Astrocyte of the spinal cord (primary cell): ENCODE measurements at regions not wholly inside any gene's neighbourhood (a gene's known extent, or its start where the extent isn't known, plus 50 kb on each side); places are given as distances from the start of the nearest gene placed in this dataset.

ENCODE experiments used
- DNase-seq: peaks from one replicate; pipeline ENCODE4 v3.0.0; 2011; ENCODE audit warnings: low read depth, low spot score
- H3K4me3 ChIP-seq: 2 replicates; pipeline ENCODE4 v1.5.1; 2011; ENCODE audit warnings: low read depth, mild to moderate bottlenecking, low read length, moderate library complexity
- in situ Hi-C: cut with HindIII; loops from 2 replicates; pipeline ENCODE4 v1.10.0; 2017; ENCODE audit warnings: low sequenced_read_pairs
- TF ChIP-seq, protein P1 (sequence below): IDR thresholded peaks from 2 replicates; pipeline ENCODE4 v1.5.1; 2012; ENCODE audit warnings: low read depth, mild to moderate bottlenecking, low read length, inconsistent platforms

- in situ Hi-C loops: no loop called here
- no peak for DNase-seq
- TF ChIP-seq, protein P1, sequence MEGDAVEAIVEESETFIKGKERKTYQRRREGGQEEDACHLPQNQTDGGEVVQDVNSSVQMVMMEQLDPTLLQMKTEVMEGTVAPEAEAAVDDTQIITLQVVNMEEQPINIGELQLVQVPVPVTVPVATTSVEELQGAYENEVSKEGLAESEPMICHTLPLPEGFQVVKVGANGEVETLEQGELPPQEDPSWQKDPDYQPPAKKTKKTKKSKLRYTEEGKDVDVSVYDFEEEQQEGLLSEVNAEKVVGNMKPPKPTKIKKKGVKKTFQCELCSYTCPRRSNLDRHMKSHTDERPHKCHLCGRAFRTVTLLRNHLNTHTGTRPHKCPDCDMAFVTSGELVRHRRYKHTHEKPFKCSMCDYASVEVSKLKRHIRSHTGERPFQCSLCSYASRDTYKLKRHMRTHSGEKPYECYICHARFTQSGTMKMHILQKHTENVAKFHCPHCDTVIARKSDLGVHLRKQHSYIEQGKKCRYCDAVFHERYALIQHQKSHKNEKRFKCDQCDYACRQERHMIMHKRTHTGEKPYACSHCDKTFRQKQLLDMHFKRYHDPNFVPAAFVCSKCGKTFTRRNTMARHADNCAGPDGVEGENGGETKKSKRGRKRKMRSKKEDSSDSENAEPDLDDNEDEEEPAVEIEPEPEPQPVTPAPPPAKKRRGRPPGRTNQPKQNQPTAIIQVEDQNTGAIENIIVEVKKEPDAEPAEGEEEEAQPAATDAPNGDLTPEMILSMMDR: no peak
- H3K4me3 ChIP-seq: no peak overlapping the region
Observed at GRCh38 chr14:99057576-99058083, 214.4 kb downstream of the BCL11B start.

- DNase-seq: no peak
- TF ChIP-seq, protein P1: no peak
- in situ Hi-C loops: no loop called here
- no peak overlapping the region for H3K4me3 ChIP-seq
Observed at GRCh38 chr14:99058542-99058941, 213.5 kb downstream of the BCL11B start.

DNA sequence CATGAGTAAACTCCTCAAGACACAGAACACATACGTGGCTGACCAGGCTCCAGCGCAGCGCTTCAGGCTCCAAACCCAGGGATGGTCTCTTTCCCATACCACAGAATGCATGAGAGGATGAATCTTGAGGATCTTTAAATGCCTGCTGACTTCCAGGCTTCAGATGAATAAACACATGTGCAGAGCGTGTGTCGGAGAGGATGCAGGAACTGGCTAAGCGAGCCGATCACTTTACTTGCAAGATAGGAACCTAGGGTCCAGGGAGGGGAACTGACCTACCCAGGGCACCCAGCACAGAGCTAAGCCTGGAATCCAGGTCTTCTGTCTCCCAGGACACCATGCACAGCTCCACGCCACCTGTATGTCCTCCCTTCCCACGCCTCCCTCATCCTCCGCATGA lies 209.8 kb downstream of the BCL11B start:
- DNase-seq: no peak
- TF ChIP-seq, protein P1: no peak
- no peak overlapping the region for H3K4me3 ChIP-seq
- in situ Hi-C loops: no loop called here

DNA sequence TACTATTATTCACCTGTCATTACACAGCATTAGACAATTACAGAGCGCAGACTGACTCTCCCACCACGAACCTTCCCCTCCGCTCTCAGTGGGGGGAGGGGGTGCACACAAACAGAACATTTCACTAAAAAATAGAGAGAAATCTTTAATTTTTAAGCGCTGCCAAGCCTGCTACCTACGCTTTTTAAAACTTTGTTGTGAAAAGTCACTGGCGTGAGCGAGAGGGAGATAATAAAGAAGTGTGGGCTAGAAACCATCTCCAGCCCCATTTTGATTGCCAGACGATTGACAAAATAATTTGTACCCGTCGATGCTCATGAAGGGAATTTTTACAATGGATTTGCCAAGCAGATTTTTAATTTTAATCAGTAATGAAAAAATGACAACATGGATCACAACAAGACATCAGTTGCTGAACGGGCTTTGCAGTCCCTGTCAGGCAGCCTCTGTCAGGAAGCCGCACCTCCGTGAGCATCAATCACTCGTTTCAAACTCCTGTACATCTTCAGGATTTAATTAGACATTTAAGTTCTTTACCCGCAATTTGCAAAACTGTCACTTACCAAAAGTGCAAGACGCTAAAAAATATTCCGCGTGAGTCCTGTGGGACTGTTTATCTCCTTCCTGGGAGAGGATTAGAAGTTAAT lies 209.1 kb downstream of the BCL11B start:
- H3K4me3 ChIP-seq: no peak overlapping the region
- in situ Hi-C loops: no loop called here
- TF ChIP-seq, protein P1: no peak
- no peak for DNase-seq

DNA sequence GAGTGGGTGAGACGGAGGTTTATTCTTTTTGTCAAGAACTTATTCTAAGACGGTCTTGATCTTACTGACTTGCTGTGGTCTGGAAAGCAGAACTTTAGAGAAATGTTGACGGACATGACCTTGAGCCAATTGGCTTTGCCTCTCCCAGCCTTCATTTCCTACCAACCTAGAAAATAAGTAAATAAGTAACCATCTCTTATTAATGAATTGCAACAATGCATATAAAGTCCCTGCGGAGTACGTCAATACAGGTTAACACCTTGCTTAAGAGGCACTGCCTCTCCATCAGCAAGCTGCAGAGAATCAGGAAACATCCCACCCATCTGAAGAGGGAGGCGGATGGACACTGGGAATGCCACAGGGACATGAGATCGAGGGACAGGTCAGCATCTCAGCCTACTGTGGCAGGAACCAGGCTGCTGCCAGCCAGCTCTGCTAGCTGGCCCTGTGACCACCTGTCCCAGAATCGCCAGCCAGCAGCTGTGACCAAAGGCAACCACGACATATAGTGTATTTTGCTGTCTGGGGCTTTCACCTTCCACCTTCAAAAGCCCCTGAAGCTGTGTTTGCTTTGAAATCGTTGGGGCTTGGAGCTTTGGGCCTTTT lies 208.3 kb downstream of the BCL11B start:
- no peak for DNase-seq
- TF ChIP-seq, protein P1: no peak
- in situ Hi-C loops: no loop called here
- H3K4me3 ChIP-seq: no peak overlapping the region

GRCh38 chr14:99064262-99064954 lies 207.6 kb downstream of the BCL11B start:
- in situ Hi-C loops: no loop called here
- DNase-seq: no peak
- no peak overlapping the region for H3K4me3 ChIP-seq
- TF ChIP-seq, protein P1: no peak
